ENCODE measurements at regions not wholly inside any gene's neighbourhood (a gene's known extent, or its start where the extent isn't known, plus 50 kb on each side); places are given as distances from the start of the nearest gene placed in this dataset.
"Not testable (repeated sequence)": the region's sequence is repeated elsewhere in the genome, so short reads cannot be mapped to it uniquely, and the experiment has no call there.

DNA sequence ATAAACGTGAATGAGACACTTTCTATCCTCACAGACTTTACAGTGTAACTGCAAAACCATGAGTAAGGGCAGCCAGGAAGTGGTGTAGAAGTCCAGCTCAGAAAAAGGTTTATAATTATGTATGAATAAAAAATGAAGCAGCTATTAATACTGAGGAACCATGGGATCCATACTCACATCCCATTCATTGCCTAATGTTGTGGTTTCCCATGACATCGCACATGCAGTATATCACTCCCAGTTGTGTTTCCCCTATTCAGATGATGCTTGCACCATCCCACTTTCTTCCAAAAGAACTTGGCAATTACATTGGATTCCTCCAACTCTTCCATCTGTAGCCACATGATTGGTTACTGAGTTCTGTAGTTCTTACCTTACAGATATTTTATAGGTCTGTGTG is 74.5 kb upstream of the SEMA3D start:
- DNase-seq (ENCODE audit: low spot score in 2 of 2) = no peak
- intact Hi-C loops (cut with DNase I) = no loop called here
- TF ChIP-seq, protein P1, sequence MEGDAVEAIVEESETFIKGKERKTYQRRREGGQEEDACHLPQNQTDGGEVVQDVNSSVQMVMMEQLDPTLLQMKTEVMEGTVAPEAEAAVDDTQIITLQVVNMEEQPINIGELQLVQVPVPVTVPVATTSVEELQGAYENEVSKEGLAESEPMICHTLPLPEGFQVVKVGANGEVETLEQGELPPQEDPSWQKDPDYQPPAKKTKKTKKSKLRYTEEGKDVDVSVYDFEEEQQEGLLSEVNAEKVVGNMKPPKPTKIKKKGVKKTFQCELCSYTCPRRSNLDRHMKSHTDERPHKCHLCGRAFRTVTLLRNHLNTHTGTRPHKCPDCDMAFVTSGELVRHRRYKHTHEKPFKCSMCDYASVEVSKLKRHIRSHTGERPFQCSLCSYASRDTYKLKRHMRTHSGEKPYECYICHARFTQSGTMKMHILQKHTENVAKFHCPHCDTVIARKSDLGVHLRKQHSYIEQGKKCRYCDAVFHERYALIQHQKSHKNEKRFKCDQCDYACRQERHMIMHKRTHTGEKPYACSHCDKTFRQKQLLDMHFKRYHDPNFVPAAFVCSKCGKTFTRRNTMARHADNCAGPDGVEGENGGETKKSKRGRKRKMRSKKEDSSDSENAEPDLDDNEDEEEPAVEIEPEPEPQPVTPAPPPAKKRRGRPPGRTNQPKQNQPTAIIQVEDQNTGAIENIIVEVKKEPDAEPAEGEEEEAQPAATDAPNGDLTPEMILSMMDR (IDR thresholded peaks at IDR 0.05) = no peak

DNA sequence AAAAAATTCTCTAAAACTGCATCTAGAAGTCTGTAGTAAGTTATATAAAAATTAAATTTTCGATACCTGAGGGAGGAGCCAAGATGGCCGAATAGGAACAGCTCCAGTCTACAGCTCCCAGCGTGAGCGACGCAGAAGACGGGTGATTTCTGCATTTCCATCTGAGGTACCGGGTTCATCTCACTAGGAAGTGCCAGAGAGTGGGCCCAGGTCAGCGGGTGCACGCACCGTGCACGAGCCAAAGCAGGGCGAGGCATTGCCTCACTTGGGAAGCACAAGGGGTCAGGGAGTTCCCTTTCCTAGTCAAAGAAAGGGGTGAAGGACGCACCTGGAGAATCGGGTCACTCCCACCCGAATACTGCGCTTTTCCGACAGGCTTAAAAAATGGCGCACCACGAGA is 62.9 kb upstream of the SEMA3D start:
- H3K27me3 ChIP-seq; intact Hi-C loops (cut with DNase I); H3K27ac ChIP-seq; H3K9me3 ChIP-seq; H3K4me1 ChIP-seq; DNase-seq (ENCODE audit: low spot score in 2 of 2); H3K36me3 ChIP-seq; H3K4me3 ChIP-seq: not testable (repeated sequence)

More for the DNA sequence above, 74.5 kb upstream of the SEMA3D start:
- no peaks in the 10 kb centered on the region for H3K27me3 ChIP-seq
- no peaks in the 10 kb centered on the region for H3K36me3 ChIP-seq
- H3K4me3 ChIP-seq = no peak overlapping the region
- no peaks in the 10 kb centered on the region for H3K9me3 ChIP-seq
- no peak overlapping the region for H3K27ac ChIP-seq
- no peaks in the 10 kb centered on the region for H3K4me1 ChIP-seq

DNA sequence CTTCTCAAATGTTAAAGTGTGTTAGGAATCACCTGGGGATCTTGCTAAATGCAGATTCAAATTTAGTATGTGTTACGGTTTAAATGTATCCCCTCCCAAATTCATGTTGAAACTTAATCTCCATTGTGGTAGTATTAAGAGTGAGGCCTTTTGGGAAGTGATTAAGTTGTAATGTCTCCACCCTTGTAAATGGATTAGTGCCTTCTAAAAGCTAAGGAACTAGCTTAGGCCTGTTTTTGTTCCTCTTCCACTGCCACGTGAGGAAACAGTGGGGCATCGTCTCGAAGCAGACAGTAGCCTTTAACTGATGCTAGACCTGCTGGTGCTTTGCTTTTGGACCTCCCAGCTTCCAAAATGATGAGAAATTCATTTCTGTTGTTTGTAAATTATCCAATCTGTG is 52.3 kb upstream of the SEMA3D start:
- intact Hi-C loops (cut with DNase I) = no loop called here
- no peak overlapping the region for H3K27ac ChIP-seq
- H3K4me1 ChIP-seq = no peaks in the 10 kb centered on the region
- no peak for DNase-seq (ENCODE audit: low spot score in 2 of 2)
- no peak overlapping the region for H3K4me3 ChIP-seq
- TF ChIP-seq, protein P1 (IDR thresholded peaks at IDR 0.05) = no peak
- H3K36me3 ChIP-seq = no peaks in the 10 kb centered on the region
- no peaks in the 10 kb centered on the region for H3K9me3 ChIP-seq
- H3K27me3 ChIP-seq = no peaks in the 10 kb centered on the region

DNA sequence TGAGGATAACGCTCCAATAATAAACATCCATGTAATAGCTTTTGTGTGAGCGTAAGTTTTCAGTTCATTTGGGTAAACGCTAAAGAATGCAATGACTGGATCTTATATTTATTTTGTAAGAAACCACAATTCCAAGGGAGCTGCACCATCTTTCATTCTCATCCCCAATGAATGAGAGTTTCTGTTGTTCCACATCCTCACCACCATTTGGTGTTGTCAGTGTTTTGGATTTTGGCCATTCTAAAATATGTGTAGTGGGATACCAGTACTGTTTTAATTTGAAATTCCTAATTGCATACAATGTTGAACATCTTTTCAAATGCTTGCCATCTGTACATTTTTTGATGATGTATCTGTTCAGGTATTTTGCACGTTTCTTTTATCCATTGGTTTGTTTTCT is 50.9 kb upstream of the SEMA3D start:
- intact Hi-C loops (cut with DNase I) = no loop called here
- Histone ChIP-seq H3K27me3 (no peaks in the 10 kb centered on the region), H3K4me3 (no peak overlapping the region), H3K36me3 (no peaks in the 10 kb centered on the region), H3K9me3 (no peaks in the 10 kb centered on the region), H3K27ac (no peak overlapping the region), H3K4me1 (no peaks in the 10 kb centered on the region)
- no peak for DNase-seq (ENCODE audit: low spot score in 2 of 2)
- TF ChIP-seq, protein P1 (IDR thresholded peaks at IDR 0.05) = no peak

All from ascending aorta (tissue), 2 donors.